GM23248 (cell line): ENCODE measurements at regions not wholly inside any gene's neighbourhood (a gene's known extent, or its start where the extent isn't known, plus 50 kb on each side); places are given as distances from the start of the nearest gene placed in this dataset.

ENCODE experiments used
- EZH2 ChIP-seq: fragments of 200-600 bp; sonication (generic); IDR thresholded peaks from 2 replicates; pipeline ENCODE4 v1.6.1; 2018; ENCODE audit warnings: antibody characterized with exemption, mild to moderate bottlenecking; ENCODE audit not compliant: insufficient read depth, poor library complexity, severe bottlenecking
- EZH2phosphoT487 ChIP-seq: fragments of 200-600 bp; sonication (generic); IDR thresholded peaks from 2 replicates; pipeline ENCODE4 v1.6.1; 2018; ENCODE audit warnings: antibody characterized with exemption, moderate library complexity, mild to moderate bottlenecking, low read depth; ENCODE audit not compliant: insufficient read depth

DNA sequence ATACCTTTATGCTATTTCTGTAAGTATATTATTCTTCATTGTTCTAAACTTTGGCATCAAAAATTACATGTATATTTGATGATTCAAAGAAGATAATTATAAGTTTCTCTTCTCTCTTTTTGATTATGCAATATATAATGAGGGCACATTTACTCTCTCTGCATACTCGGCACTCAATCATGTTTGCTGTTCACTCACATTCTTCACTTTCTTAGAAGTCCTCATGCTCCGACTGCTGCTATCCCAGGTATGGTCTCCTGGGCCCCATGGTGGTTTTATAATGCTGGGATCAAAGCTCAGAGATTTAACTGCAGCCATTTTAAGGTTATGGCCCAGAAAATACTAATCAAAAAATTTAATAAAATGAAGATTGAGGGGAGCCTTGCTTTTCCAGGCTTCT lies 529.7 kb upstream of the IL12A start:
- TF ChIP-seq EZH2 (no peak), EZH2phosphoT487 (no peak)
